ENCODE measurements at regions not wholly inside any gene's neighbourhood (a gene's known extent, or its start where the extent isn't known, plus 50 kb on each side); places are given as distances from the start of the nearest gene placed in this dataset.

DNA sequence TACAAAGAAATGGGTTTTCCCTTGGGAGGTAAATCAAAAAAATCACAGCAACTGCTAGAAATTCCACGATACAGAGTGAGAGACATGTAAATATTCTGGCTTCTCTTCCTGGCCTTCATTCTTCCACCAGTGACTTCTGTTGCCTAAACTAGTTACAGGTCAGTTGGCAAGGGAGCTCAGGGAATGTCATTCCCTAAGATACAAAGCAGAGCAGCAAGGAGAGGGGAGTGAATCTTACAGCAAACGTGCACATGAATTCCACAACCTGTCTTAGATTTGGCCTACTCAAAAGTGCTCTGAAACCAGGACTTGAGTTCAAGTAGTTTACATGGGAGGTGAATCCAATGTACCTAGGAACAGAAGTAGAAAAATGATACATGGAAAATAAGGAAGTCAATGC is 445.3 kb upstream of the LRRC7 start:
- TF ChIP-seq, protein P1, sequence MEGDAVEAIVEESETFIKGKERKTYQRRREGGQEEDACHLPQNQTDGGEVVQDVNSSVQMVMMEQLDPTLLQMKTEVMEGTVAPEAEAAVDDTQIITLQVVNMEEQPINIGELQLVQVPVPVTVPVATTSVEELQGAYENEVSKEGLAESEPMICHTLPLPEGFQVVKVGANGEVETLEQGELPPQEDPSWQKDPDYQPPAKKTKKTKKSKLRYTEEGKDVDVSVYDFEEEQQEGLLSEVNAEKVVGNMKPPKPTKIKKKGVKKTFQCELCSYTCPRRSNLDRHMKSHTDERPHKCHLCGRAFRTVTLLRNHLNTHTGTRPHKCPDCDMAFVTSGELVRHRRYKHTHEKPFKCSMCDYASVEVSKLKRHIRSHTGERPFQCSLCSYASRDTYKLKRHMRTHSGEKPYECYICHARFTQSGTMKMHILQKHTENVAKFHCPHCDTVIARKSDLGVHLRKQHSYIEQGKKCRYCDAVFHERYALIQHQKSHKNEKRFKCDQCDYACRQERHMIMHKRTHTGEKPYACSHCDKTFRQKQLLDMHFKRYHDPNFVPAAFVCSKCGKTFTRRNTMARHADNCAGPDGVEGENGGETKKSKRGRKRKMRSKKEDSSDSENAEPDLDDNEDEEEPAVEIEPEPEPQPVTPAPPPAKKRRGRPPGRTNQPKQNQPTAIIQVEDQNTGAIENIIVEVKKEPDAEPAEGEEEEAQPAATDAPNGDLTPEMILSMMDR (IDR thresholded peaks at IDR 0.05) = no peak
- no peak for TF ChIP-seq POLR2A (IDR thresholded peaks at IDR 0.05)
